ACC112 (cell line): ENCODE measurements at regions not wholly inside any gene's neighbourhood (a gene's known extent, or its start where the extent isn't known, plus 50 kb on each side); places are given as distances from the start of the nearest gene placed in this dataset.
A peak's percentile ranks its signal among the peaks of the same experiment; 100 is the strongest.
"Not testable (repeated sequence)": the region's sequence is repeated elsewhere in the genome, so short reads cannot be mapped to it uniquely, and the experiment has no call there.

Source experiments
- H2AFZ ChIP-seq: fragments of 200-600 bp; sonication (generic); one replicate; pipeline ENCODE4 v1.6.0; 2017; ENCODE audit warnings: antibody characterized with exemption, low read length; ENCODE audit not compliant: unreplicated experiment
- H3K27ac ChIP-seq: fragments of 200-600 bp; sonication (generic); 2 replicates; pipeline ENCODE4 v1.5.1; 2014; ENCODE audit warnings: low read depth, mild to moderate bottlenecking, antibody characterized with exemption, low read length, moderate library complexity
- H3K27me3 ChIP-seq: fragments of 200-600 bp; sonication (generic); 2 replicates; pipeline ENCODE4 v1.6.1; 2014; ENCODE audit warnings: mild to moderate bottlenecking, antibody characterized with exemption, low read length, moderate library complexity, mixed read lengths; ENCODE audit not compliant: insufficient read depth
- H3K36me3 ChIP-seq: fragments of 200-600 bp; sonication (generic); 2 replicates; pipeline ENCODE4 v1.6.1; 2016; ENCODE audit warnings: mild to moderate bottlenecking, antibody characterized with exemption, low read length, moderate library complexity, mixed read lengths; ENCODE audit not compliant: insufficient read depth
- H3K4me1 ChIP-seq: fragments of 200-600 bp; sonication (generic); one replicate; pipeline ENCODE4 v1.6.1; 2016; ENCODE audit warnings: low read length, mixed read lengths; ENCODE audit not compliant: insufficient read depth, unreplicated experiment, control insufficient read depth
- H3K4me3 ChIP-seq: fragments of 200-600 bp; sonication (generic); 2 replicates; pipeline ENCODE4 v1.5.1; 2014; ENCODE audit warnings: mild to moderate bottlenecking, low read depth, low read length
- H3K79me2 ChIP-seq: fragments of 200-600 bp; sonication (generic); one replicate; pipeline ENCODE4 v1.6.0; 2016; ENCODE audit warnings: low read length; ENCODE audit not compliant: control insufficient read depth, unreplicated experiment, insufficient read depth

- Histone ChIP-seq H3K4me1 (peaks cover 25% of the 10 kb centered on the region), H3K4me3 (no peak overlapping the region), H3K27me3 (no peaks in the 10 kb centered on the region), H3K27ac (no peak overlapping the region), H3K36me3 (0 out of 2 replicates have a peak, but pooled peaks cover 3% of the 10 kb centered on the region), H2AFZ (no peak overlapping the region), H3K79me2 (no peaks in the 10 kb centered on the region)
These were observed 116.8 kb upstream of the SERPINE2 start for GRCh38 chr2:224155896-224156295.

GRCh38 chr2:224155371-224155770, 116.3 kb upstream of the SERPINE2 start:
- 0 out of 2 replicates have a peak, but pooled peaks cover 3% of the 10 kb centered on the region for H3K36me3 ChIP-seq
- H3K4me3 ChIP-seq: no peak overlapping the region
- no peak overlapping the region for H2AFZ ChIP-seq
- peaks cover 24% of the 10 kb centered on the region for H3K4me1 ChIP-seq
- no peaks in the 10 kb centered on the region for H3K79me2 ChIP-seq
- no peaks in the 10 kb centered on the region for H3K27me3 ChIP-seq
- H3K27ac ChIP-seq: no peak overlapping the region

GRCh38 chr2:224151680-224152310, 112.7 kb upstream of the SERPINE2 start:
- Histone ChIP-seq H3K27me3 (no peaks in the 10 kb centered on the region), H3K79me2 (no peaks in the 10 kb centered on the region), H3K4me1 (peaks cover 38% of the 10 kb centered on the region), H3K4me3 (peak overlapping the region; percentile 7; the same call in 1 of the 2 replicates), H2AFZ (no peak overlapping the region), H3K27ac (peak overlapping the region; percentile 55), H3K36me3 (0 out of 2 replicates have a peak, but pooled peaks cover 3% of the 10 kb centered on the region)

GRCh38 chr2:224151161-224151560, 112.1 kb upstream of the SERPINE2 start:
- no peak overlapping the region for H2AFZ ChIP-seq
- peak overlapping the region; percentile 55 for H3K27ac ChIP-seq

GRCh38 chr2:224148058-224148457, 109.0 kb upstream of the SERPINE2 start:
- H3K4me1 ChIP-seq: peaks cover 64% of the 10 kb centered on the region
- not testable (repeated sequence) for H3K4me3 ChIP-seq, H3K36me3 ChIP-seq, H3K27me3 ChIP-seq, H3K27ac ChIP-seq, H3K79me2 ChIP-seq, H2AFZ ChIP-seq

More at GRCh38 chr2:224151161-224151560, 112.1 kb upstream of the SERPINE2 start:
- no peaks in the 10 kb centered on the region for H3K79me2 ChIP-seq
- 0 out of 2 replicates have a peak overlapping the region, but pooled peaks have one; percentile 7 for H3K4me3 ChIP-seq
- H3K36me3 ChIP-seq: 0 out of 2 replicates have a peak, but pooled peaks cover 3% of the 10 kb centered on the region
- H3K4me1 ChIP-seq: peaks cover 43% of the 10 kb centered on the region
- H3K27me3 ChIP-seq: no peaks in the 10 kb centered on the region

- Histone ChIP-seq H3K4me3 (no peak overlapping the region), H3K4me1 (peaks cover 71% of the 10 kb centered on the region)
These were observed 108.1 kb upstream of the SERPINE2 start for GRCh38 chr2:224147174-224147573.

GRCh38 chr2:224146356-224147160, 107.5 kb upstream of the SERPINE2 start:
- Histone ChIP-seq H3K36me3 (no peaks in the 10 kb centered on the region), H3K27me3 (no peaks in the 10 kb centered on the region), H2AFZ (no peak overlapping the region), H3K4me1 (peaks cover 70% of the 10 kb centered on the region), H3K4me3 (peak overlapping the region; percentile 6; the same call in 1 of the 2 replicates), H3K27ac (peak overlapping the region; percentile 83), H3K79me2 (no peaks in the 10 kb centered on the region)

More at GRCh38 chr2:224147174-224147573, 108.1 kb upstream of the SERPINE2 start:
- Histone ChIP-seq H3K27me3 (no peaks in the 10 kb centered on the region), H3K27ac (peak overlapping the region; percentile 83), H3K36me3 (0 out of 2 replicates have a peak, but pooled peaks cover 3% of the 10 kb centered on the region), H2AFZ (no peak overlapping the region), H3K79me2 (no peaks in the 10 kb centered on the region)

GRCh38 chr2:224145751-224146355, 106.8 kb upstream of the SERPINE2 start:
- H3K36me3 ChIP-seq: no peaks in the 10 kb centered on the region
- peaks cover 63% of the 10 kb centered on the region for H3K4me1 ChIP-seq
- peak overlapping the region; percentile 83 for H3K27ac ChIP-seq
- no peaks in the 10 kb centered on the region for H3K27me3 ChIP-seq
- no peak overlapping the region for H2AFZ ChIP-seq
- H3K4me3 ChIP-seq: peak overlapping the region; percentile 6; the same call in 1 of the 2 replicates
- H3K79me2 ChIP-seq: no peaks in the 10 kb centered on the region

- Histone ChIP-seq H3K27ac (peak overlapping the region; percentile 89), H3K4me3 (no peak overlapping the region), H3K4me1 (peaks cover 52% of the 10 kb centered on the region), H3K36me3 (no peaks in the 10 kb centered on the region), H3K27me3 (no peaks in the 10 kb centered on the region), H3K79me2 (no peaks in the 10 kb centered on the region), H2AFZ (peak overlapping the region; percentile 15)
These were observed 104.4 kb upstream of the SERPINE2 start for GRCh38 chr2:224143526-224143925.
